GM12878 (cell line): ENCODE measurements at regions not wholly inside any gene's neighbourhood (a gene's known extent, or its start where the extent isn't known, plus 50 kb on each side); places are given as distances from the start of the nearest gene placed in this dataset.

Source experiments
- ATAC-seq: fragments of 200-7000 bp; cut with Tn5 transposase; 3 replicates; pipeline ENCODE4 v1.9.1; 2020; ENCODE audit warnings: mild to moderate bottlenecking, moderate library complexity
- BruUV-seq: library from RNA; stranded (reverse); fragments of 400-500 nt; replicated peaks from 2 replicates; lab custom pipeline; 2021; lab: Mats Ljungman, UMichigan
- CTCF ChIA-PET: fragments of 300-600 bp; sonication (Branson Sonifier 250); formaldehyde crosslinking; extraction: SDS; loops from one replicate; lab custom pipeline; 2021; ENCODE audit warnings: inconsistent platforms; lab: Yijun Ruan, JAX
- POLR2A ChIA-PET: fragments of 350-600 bp; formaldehyde crosslinking; extraction: SDS; loops from one replicate; lab custom pipeline; 2021; ENCODE audit warnings: inconsistent platforms; lab: Charles Lee
- RAD21 ChIA-PET: fragments of 300-600 bp; sonication (Branson Sonifier 250); formaldehyde crosslinking; loops from one replicate; lab custom pipeline; 2023; ENCODE audit warnings: antibody characterized with exemption; ENCODE audit not compliant: unreplicated experiment; lab: Charles Lee
- SMC1A ChIA-PET: fragments of 300-600 bp; sonication (Branson Sonifier 250); formaldehyde crosslinking; loops from one replicate; lab custom pipeline; 2023; ENCODE audit not compliant: unreplicated experiment, uncharacterized antibody; lab: Charles Lee
- DNase-seq: peaks from one replicate; pipeline ENCODE4 v3.0.0-alpha.2; 2011; ENCODE audit warnings: low read depth, low spot score
- FAIRE-seq: peaks from 3 replicates; lab custom pipeline; 2011; peaks lifted over from hg19 to GRCh38; lab: Jason Lieb, UNC
- H2AFZ ChIP-seq: 2 replicates; pipeline ENCODE4 v1.6.0; 2011; ENCODE audit warnings: low read depth, low read length, control low read depth; ENCODE audit not compliant: control insufficient read depth
- H3K27ac ChIP-seq: 2 replicates; pipeline ENCODE4 v1.5.1; 2011; ENCODE audit warnings: control low read depth; ENCODE audit not compliant: control insufficient read depth, insufficient read depth
- H3K27me3 ChIP-seq, 2 experiments: replicated peaks in 1 of 2; 2 replicates each; pipeline versions ENCODE4 v1.6.0 to v1.6.1; 2011; ENCODE audit warnings: low read length in 1 of 2; ENCODE audit not compliant: control insufficient read depth in 2 of 2, insufficient read depth in 2 of 2
- H3K36me3 ChIP-seq, 2 experiments: 2 replicates each; pipeline ENCODE4 v1.5.1; 2011; ENCODE audit warnings: low read length in 1 of 2; ENCODE audit not compliant: control insufficient read depth in 2 of 2, insufficient read depth in 2 of 2
- H3K4me1 ChIP-seq: 2 replicates; pipeline ENCODE4 v1.6.1; 2011; ENCODE audit warnings: mild to moderate bottlenecking, low read length, moderate library complexity, mixed read lengths; ENCODE audit not compliant: control insufficient read depth, insufficient read depth
- H3K4me2 ChIP-seq: 2 replicates; pipeline ENCODE4 v1.6.0; 2011; ENCODE audit warnings: control low read depth; ENCODE audit not compliant: control insufficient read depth, insufficient read depth
- H3K4me3 ChIP-seq: fragments of 200-600 bp; sonication (generic); 2 replicates; pipeline ENCODE4 v1.5.1; 2016
- H3K79me2 ChIP-seq: 2 replicates; pipeline ENCODE4 v1.6.0; 2011; ENCODE audit warnings: low read length; ENCODE audit not compliant: control insufficient read depth, insufficient read depth
- H3K9ac ChIP-seq: 2 replicates; pipeline ENCODE4 v1.8.0; 2011; ENCODE audit warnings: low read length, control low read depth, mixed read lengths; ENCODE audit not compliant: control insufficient read depth, insufficient read depth
- H3K9me3 ChIP-seq: replicated peaks from 3 replicates; pipeline ENCODE4 v1.5.1; 2011; ENCODE audit warnings: mild to moderate bottlenecking, low read length; ENCODE audit not compliant: control insufficient read depth, insufficient read depth
- H4K20me1 ChIP-seq: 2 replicates; pipeline ENCODE4 v1.6.0; 2011; ENCODE audit not compliant: control insufficient read depth, insufficient read depth
- BRCA1 ChIP-seq: IDR thresholded peaks from 2 replicates; pipeline ENCODE4 v1.6.1; 2011; ENCODE audit warnings: low read depth, low read length, improper control_type of control experiment
- CREB1 ChIP-seq: IDR thresholded peaks from 2 replicates; pipeline ENCODE4 v1.6.1; 2012; ENCODE audit warnings: low read depth, mild to moderate bottlenecking, inconsistent platforms
- EED ChIP-seq: sonication (generic); IDR thresholded peaks from 2 replicates; pipeline ENCODE4 v1.6.1; 2016; ENCODE audit warnings: antibody characterized with exemption, low read depth
- RELA ChIP-seq: fragments of 450-650 bp; IDR thresholded peaks from 2 replicates; pipeline ENCODE4 v1.8.0; 2014; ENCODE audit warnings: borderline replicate concordance; ENCODE audit not compliant: partially characterized antibody
- WGBS: methylation state at CpG from one replicate; pipeline ENCODE4 v1.1.6; 2016; ENCODE audit warnings: low lambda C conversion rate; ENCODE audit not compliant: insufficient replicate concordance, insufficient coverage; ENCODE audit errors: missing lambda C conversion rate; 5-methylcytosine and 5-hydroxymethylcytosine counted together
- in situ Hi-C: fragments of 300-500 bp; cut with MboI; formaldehyde crosslinking; loops from 9 replicates; pipeline ENCODE4 v1.14.3; 2018; ENCODE audit warnings: mixed read lengths
- intact Hi-C: fragments of 100-400 bp; cut with micrococcal nuclease; formaldehyde crosslinking; loops from one replicate; pipeline ENCODE4 v1.14.2; 2022; ENCODE audit not compliant: unreplicated experiment
- TF ChIP-seq, protein P1 (sequence below): fragments of 450-650 bp; formaldehyde crosslinking; IDR thresholded peaks from 2 replicates; pipeline ENCODE4 v1.4.0; 2020; ENCODE audit warnings: mild to moderate bottlenecking, moderate library complexity
- TF ChIP-seq, protein P2 (sequence below): fragments of 150-350 bp; IDR thresholded peaks from 2 replicates; pipeline ENCODE4 v1.6.1; 2016; ENCODE audit warnings: low read depth, low read length
- TF ChIP-seq, protein P3 (sequence below): IDR thresholded peaks from 2 replicates; pipeline ENCODE4 v1.6.1; 2011; ENCODE audit warnings: borderline replicate concordance, low read depth, mild to moderate bottlenecking, moderate library complexity, low read length; ENCODE audit not compliant: insufficient read depth, poor library complexity, severe bottlenecking
- TF ChIP-seq, protein P4 (sequence below): fragments of 450-650 bp; IDR thresholded peaks from 2 replicates; pipeline ENCODE4 v1.6.1; 2016; ENCODE audit warnings: mild to moderate bottlenecking
- TF ChIP-seq, protein P5 (sequence below): fragments of 450-650 bp; IDR thresholded peaks from 2 replicates; pipeline ENCODE4 v1.6.1; 2014; ENCODE audit warnings: mild to moderate bottlenecking

DNA sequence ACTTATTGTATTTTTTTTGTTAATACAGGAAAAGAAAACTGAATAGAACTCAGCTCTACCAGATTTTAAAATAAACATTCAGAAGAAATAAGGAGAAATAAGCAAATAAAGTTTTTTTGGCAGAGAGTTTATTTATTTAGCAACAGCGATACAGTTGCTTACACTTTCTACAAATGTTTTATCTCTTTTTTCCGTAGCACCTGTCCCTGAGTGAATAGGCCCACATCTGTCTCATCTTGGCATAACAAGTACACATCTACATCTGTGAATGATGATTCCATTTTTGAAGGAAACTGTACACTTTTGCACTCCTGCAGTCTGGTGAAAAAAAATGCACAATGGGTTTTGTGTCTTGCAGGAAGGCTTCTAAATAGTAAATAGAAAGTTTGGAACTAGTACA lies 783.6 kb upstream of the ZEB2 start:
- 47% methylated on average over 2 of the region's 2 CpGs for WGBS
- SMC1A ChIA-PET = no interaction called here
- BruUV-seq = no TSS peak
- Histone ChIP-seq H3K9ac (no peak overlapping the region), H3K4me1 (no peaks in the 10 kb centered on the region), H4K20me1 (no peaks in the 10 kb centered on the region), H3K4me3 (no peak overlapping the region), H3K27ac (no peak overlapping the region), H3K9me3 (no peaks in the 10 kb centered on the region), H3K36me3 (no peaks in the 10 kb centered on the region), H3K27me3 (no peaks in the 10 kb centered on the region; a peak in 1 of 4 replicates), H2AFZ (no peak overlapping the region), H3K4me2 (no peak overlapping the region), H3K79me2 (no peaks in the 10 kb centered on the region)
- intact Hi-C loops (no loop called here), in situ Hi-C loops (no loop called here)
- POLR2A ChIA-PET = no interaction called here
- no peak for TF ChIP-seq CREB1
- TF ChIP-seq, protein P1, sequence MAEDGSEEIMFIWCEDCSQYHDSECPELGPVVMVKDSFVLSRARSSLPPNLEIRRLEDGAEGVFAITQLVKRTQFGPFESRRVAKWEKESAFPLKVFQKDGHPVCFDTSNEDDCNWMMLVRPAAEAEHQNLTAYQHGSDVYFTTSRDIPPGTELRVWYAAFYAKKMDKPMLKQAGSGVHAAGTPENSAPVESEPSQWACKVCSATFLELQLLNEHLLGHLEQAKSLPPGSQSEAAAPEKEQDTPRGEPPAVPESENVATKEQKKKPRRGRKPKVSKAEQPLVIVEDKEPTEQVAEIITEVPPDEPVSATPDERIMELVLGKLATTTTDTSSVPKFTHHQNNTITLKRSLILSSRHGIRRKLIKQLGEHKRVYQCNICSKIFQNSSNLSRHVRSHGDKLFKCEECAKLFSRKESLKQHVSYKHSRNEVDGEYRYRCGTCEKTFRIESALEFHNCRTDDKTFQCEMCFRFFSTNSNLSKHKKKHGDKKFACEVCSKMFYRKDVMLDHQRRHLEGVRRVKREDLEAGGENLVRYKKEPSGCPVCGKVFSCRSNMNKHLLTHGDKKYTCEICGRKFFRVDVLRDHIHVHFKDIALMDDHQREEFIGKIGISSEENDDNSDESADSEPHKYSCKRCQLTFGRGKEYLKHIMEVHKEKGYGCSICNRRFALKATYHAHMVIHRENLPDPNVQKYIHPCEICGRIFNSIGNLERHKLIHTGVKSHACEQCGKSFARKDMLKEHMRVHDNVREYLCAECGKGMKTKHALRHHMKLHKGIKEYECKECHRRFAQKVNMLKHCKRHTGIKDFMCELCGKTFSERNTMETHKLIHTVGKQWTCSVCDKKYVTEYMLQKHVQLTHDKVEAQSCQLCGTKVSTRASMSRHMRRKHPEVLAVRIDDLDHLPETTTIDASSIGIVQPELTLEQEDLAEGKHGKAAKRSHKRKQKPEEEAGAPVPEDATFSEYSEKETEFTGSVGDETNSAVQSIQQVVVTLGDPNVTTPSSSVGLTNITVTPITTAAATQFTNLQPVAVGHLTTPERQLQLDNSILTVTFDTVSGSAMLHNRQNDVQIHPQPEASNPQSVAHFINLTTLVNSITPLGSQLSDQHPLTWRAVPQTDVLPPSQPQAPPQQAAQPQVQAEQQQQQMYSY = no peak
- TF ChIP-seq BRCA1 = no peak
- no peak for TF ChIP-seq RELA
- TF ChIP-seq, protein P2, sequence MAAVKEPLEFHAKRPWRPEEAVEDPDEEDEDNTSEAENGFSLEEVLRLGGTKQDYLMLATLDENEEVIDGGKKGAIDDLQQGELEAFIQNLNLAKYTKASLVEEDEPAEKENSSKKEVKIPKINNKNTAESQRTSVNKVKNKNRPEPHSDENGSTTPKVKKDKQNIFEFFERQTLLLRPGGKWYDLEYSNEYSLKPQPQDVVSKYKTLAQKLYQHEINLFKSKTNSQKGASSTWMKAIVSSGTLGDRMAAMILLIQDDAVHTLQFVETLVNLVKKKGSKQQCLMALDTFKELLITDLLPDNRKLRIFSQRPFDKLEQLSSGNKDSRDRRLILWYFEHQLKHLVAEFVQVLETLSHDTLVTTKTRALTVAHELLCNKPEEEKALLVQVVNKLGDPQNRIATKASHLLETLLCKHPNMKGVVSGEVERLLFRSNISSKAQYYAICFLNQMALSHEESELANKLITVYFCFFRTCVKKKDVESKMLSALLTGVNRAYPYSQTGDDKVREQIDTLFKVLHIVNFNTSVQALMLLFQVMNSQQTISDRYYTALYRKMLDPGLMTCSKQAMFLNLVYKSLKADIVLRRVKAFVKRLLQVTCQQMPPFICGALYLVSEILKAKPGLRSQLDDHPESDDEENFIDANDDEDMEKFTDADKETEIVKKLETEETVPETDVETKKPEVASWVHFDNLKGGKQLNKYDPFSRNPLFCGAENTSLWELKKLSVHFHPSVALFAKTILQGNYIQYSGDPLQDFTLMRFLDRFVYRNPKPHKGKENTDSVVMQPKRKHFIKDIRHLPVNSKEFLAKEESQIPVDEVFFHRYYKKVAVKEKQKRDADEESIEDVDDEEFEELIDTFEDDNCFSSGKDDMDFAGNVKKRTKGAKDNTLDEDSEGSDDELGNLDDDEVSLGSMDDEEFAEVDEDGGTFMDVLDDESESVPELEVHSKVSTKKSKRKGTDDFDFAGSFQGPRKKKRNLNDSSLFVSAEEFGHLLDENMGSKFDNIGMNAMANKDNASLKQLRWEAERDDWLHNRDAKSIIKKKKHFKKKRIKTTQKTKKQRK = no peak
- TF ChIP-seq, protein P3, sequence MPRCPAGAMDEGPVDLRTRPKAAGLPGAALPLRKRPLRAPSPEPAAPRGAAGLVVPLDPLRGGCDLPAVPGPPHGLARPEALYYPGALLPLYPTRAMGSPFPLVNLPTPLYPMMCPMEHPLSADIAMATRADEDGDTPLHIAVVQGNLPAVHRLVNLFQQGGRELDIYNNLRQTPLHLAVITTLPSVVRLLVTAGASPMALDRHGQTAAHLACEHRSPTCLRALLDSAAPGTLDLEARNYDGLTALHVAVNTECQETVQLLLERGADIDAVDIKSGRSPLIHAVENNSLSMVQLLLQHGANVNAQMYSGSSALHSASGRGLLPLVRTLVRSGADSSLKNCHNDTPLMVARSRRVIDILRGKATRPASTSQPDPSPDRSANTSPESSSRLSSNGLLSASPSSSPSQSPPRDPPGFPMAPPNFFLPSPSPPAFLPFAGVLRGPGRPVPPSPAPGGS = no peak
- TF ChIP-seq, protein P4, sequence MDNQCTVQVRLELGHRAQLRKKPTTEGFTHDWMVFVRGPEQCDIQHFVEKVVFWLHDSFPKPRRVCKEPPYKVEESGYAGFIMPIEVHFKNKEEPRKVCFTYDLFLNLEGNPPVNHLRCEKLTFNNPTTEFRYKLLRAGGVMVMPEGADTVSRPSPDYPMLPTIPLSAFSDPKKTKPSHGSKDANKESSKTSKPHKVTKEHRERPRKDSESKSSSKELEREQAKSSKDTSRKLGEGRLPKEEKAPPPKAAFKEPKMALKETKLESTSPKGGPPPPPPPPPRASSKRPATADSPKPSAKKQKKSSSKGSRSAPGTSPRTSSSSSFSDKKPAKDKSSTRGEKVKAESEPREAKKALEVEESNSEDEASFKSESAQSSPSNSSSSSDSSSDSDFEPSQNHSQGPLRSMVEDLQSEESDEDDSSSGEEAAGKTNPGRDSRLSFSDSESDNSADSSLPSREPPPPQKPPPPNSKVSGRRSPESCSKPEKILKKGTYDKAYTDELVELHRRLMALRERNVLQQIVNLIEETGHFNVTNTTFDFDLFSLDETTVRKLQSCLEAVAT = no peak
- TF ChIP-seq, protein P5, sequence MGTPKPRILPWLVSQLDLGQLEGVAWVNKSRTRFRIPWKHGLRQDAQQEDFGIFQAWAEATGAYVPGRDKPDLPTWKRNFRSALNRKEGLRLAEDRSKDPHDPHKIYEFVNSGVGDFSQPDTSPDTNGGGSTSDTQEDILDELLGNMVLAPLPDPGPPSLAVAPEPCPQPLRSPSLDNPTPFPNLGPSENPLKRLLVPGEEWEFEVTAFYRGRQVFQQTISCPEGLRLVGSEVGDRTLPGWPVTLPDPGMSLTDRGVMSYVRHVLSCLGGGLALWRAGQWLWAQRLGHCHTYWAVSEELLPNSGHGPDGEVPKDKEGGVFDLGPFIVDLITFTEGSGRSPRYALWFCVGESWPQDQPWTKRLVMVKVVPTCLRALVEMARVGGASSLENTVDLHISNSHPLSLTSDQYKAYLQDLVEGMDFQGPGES = no peak
- no peak for TF ChIP-seq EED
- RAD21 ChIA-PET = no interaction called here
- FAIRE-seq (no peak), DNase-seq (no peak), ATAC-seq (no peak)
- CTCF ChIA-PET = no interaction called here
